ENCODE measurements at regions not wholly inside any gene's neighbourhood (a gene's known extent, or its start where the extent isn't known, plus 50 kb on each side); places are given as distances from the start of the nearest gene placed in this dataset.

DNA sequence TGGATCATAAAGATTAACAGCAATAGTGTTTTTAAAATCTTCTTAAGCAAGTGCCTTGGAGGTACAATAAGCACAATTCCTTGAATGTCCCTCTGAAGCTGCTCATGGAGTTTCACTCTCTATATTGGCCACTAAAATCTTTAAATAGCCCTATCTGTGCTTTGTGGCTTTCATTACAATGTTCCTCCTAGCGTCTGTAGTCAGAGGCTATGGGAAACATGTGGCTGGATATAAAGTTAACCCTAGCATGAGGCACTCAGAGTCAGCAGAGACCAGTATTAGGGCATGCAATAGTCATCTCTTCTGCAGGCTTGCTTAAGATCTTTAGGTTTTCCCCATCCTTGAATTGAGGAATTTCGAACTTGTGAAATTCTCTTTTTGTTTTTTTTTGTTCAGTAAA, 668.2 kb downstream of the CDH11 start:
- no peak for DNase-seq

DNA sequence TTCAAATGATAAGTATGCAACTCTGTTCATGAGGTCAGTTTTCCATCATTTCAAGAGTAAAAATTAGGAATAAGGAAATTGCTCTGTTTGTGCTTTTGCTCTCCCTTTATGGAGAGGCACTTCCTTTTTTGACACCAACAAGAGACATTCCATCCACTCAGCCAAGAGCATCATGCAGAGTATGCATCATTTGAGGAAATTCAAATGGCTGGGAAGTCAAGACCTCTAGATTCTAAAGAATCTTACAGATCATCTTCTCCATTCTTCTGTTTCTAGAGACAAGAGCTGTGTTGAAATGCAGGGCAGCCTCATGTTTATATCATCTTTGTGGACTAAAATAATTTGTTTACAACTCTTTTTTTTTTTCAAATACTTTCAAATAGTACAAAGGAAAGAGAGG, 669.4 kb downstream of the CDH11 start:
- no peak for DNase-seq

DNA sequence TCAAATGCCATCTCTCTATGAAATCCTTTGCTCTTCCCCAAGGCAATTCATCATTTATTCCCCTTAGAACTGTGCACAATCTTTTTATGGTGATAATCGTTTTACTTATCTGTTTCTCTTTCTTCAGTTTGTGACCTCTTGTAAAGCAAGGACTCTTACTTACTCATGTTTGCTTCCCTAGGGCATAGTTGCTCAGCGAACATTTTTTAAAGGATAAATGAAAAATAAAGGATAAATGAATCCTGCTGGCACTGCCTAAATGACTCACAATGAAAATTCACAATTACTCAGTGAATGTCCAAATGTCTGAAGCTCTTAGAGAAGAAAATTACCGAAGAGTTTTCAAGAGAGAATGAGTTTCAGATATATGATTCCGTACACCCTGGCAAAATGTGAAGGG, 671.7 kb downstream of the CDH11 start:
- DNase-seq: no peak

DNA sequence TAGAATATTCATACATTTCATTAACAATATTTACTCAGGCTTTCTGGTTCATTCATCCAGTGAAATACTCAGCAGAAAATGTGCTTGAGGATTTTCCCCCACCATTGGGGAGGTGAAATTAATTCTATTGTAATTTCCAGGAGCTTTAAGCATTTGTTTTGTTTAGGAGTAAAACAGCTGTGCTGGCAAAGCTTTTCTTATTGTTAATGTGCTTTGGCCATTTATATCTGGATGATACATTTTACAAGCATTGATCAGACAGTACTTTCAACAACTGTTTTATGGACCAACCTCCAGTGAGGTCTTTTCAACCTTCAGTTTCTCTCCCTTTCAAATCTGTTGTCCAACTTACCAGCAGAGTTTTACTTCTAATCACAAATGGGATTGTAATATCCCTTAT, 672.4 kb downstream of the CDH11 start:
- no peak for DNase-seq

DNA sequence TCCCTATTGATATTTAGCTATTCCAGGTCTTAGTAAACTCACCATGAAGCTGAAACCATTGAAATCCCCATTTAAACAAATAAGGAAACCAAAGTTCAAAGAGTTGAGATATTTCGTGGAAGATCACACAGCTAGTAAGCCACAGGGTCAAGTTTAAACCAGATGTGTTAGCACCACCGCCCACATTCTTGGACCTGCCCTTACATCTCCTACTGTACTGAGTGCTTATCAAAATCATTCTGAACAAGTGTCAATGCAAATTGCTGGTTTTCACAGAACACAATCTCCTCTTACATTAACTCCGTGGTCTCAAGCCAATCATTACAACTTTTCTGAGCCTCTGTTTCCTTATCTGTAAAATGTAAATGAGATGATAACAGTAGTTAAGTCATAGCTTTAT, 676.2 kb downstream of the CDH11 start:
- no peak for DNase-seq

DNA sequence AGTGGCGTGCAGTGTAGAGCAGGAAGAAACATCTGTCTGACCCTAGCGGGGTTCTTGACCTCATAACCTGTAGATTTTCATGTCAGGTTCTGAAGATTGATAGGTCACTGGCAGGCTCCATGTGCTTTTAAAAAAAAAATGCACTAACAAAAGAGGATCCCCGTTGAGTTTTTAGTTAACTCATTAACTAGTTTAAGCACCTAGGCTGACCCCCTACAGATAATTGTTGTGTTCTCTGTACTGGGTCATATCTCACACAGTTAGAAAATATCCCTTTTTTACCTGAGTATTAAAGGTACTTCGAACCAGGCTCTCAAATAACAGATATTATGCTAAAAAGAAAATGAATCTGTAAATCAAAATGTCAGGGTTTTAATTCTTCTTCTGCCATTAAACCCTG, 676.6 kb downstream of the CDH11 start:
- no peak for DNase-seq

DNA sequence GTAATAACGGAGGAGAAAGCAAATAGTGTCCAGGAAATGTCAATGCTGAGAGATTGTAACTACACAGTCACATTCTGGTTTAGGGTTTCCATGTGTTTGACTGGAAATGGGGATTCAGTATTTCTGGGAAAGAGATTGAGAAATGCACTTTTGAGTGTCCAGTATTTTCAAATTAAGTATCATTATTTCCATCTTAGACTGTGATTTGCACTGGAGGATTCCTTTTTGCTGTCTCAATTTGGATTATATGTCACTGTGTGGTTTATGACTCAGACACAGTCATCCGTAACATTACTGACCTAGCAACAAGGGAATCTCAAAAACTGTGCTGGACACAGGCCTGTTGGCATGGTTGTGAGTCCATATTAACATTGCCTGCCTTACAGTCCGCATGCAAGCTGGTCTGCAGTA, 681.4 kb downstream of the CDH11 start:
- DNase-seq: peak; percentile 80

DNA sequence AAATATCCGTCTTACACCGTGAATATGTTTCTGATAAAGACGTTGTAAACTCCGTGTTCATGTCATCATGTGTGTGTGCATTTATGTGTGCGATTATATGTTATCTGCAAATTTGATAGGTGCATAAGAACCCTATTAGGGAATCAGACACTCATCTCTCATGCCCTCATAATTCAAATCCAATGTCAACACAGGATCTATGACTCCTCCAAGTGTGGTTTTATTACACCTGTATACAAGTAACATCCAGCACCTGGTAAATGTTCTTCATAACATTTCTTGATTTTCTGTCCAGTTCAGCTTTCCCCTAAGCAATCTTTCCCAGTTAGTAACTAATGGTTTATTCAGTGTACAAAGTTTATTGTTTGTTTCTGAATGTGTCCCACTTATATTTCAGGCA, 681.9 kb downstream of the CDH11 start:
- no peak for DNase-seq

DNA sequence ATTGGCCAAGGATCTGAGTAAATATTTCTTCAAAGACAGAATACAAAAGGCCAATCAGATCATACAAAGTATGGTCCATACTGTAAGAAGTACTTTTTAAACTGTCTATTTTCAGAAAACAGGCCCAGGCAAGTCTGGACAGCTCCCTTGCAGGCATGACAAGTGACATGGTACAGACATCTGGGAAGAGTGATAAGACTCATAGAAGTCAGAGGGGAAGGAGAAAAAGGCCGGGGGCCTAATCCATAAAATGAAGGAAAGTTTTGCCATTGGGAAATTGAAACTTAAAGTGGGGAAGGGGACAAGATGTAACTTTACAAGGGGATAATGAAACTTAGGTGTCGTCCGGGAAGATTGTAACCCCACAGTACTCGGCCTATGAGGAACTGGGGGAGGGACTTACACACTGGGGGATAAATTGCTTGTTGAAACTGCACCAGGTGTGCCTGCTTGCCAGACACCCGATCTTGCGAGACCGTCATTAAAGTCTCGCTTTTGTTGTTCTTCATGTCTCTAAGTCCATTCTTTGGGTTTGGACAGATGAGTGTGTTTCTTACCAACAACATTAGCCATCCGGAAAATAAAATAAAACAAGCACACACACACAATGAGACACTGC, 684.0 kb downstream of the CDH11 start:
- DNase-seq: no peak

DNA sequence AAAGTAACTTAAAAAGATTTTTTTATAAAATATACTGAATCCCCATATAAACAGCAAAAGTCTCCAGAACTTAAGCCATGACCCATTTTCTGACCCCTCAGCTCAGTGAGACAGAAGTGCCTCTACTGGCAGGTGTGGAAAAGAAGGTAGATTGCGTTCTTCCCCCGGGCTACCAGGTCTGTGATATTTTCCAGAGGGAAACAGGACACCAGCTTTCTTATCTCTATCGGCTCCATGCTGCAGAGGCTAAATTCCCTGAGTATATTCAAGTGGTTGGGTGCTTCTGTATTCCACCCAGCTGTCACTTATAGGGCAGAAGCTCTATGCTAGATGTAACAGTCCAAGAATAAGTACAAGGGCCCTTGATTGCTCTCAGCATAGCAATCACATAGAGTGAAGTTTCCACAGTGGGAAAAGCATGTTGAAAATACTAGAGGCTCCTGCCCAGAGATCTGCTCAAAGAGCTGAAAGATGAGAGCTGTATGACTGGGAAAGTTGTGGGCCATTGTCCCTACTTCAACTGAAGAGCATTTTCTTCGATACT, 687.3 kb downstream of the CDH11 start:
- DNase-seq: no peak

DNA sequence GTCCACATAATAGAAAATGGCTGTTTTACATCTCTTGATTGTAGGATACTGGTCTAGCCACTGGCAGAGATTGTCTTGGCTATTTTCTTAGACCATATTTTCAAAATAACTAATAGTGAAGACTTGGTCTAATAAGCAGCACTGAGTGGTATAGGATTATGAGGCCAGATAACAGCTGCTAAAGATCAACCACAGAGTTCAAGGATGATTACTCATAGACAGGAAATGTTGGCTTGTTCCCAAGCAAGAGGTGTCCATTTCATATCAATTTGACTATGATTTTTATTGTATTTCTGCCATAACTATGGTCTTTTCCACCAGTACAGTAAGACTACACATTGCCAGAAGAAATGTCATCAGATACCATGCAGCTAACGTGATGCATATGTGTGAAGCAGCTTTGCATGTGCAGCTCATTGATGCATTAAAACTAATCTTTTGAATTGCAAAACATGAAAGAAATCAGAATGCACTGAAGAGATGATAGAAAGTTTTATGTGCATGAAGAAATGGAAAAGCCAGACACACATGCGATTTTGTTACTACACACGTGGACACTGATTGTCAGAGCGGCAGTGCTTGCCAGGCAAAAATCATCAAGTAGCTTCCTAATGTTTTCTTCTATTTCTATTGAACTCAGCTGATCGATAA, 693.3 kb downstream of the CDH11 start:
- peak; percentile 84 for DNase-seq

DNA sequence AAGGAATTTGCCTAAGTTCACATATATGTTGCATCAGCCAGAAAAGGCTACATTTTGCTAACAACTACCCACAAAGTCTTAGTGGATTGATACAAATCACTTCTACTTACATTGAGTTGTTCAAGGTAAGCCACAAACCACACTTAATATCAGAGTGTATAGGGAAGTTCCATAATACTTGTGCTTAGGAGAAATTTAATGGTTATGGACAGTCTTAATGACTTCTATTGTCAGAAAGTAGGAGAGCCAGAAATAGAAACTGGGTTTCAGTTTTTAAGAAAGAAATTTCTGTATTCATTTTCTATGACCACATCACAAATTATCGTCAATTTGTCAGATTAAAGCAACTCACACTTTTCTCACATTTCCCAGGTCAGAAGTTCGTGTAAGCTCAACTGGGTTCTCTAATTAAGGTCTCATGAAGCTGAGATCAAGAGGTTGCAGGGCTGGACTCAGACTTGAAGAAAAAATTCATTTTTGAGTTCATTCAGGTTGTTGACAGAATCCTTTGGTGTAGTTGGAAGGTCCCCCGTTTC, 695.7 kb downstream of the CDH11 start:
- no peak for DNase-seq

DNA sequence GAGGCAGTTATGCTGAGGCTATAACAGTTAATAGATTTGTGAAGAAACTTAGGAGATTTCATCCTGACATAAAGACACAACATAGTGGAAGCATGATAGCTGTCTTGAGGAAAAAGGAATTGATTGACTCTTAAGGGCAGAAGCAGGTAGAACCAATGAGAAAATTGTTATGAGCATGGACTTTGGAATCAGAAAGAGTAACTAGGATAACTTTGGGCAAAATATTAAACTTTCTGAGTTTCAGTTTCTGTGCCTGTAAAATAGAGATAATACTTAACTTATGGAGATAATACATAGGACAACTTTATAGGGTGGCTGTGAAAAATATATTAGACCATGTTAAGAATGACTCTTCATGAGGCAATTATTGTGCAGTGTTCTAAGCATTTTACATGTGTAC, 696.5 kb downstream of the CDH11 start:
- no peak for DNase-seq

DNA sequence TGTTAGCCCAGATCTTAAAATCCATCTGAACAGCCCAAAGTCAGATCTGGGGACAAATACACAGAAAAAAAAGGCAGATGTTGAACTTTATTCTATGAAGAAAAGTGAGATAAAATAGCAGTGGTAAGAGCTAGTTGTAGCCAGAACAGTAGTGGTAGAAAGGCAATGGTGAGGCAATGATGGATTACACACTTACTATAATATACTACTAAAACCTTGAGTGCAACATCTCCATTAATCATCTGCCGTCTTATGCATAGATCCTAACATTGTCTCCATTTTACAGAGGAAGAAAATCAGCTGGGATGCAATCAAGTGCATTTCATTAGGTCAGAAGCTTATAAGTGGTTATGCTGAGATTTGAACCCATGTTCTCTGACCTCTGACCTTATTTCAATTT, 699.6 kb downstream of the CDH11 start:
- DNase-seq: no peak

DNA sequence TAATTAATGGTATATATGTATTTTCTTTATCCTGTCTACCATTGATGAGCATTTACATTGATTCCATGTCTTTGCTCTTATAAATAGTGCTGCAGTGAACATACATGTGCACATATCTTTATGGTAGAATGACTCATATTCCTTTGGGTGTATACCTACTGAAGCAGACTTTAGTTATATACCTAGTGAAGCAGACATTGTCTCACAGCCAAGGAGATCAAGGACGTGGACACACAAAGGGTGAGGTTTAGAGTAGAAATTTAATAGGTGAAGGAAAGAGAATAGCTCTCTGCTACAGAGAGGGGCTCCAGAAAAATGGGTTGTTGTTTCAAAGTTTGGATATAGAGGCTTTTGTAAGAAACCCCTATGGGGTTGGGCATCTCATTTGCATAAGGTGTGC, 700.3 kb downstream of the CDH11 start:
- no peak for DNase-seq

DNA sequence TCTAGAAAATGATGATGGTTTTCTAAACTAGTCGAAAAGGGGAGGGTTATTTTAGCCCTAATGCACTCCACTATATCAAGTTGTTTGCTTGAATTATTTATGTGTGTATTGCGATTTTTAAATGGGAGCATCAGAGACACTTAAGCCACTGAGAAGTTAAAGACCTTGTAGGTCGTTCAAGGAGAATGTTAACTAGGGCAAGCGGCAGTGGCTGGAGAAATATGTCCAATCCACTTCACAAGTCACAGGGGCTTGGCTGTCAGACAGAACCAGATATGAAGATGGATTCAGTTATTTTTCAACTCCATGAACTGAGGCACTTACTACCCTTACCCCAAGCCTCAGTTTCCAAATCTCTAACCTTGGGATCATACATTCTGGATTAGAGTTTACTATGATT, 702.0 kb downstream of the CDH11 start:
- DNase-seq: no peak

DNA sequence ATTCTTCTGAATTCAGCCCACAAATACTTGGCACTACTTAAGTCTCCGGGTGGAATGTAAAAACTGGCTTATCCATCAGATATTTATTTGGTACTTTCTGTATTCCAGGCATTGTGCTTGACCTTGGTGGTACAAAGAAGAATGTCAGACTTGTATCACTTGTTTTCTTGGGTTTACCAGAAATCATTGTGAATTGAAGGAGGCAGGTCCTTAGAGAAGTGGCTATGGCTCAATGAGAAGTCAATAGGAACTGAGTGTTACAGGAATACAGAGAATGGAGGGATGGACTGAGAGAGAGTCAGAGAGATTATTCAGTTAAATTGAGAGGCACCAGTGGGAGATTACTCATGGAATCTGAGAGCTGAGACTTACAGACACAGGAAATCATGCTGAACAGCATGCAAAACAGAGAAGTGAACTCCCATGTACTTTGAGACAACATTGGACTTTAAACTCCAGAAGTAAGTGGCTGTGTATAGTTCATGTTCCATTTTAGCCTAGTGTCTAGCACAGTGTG, 704.1 kb downstream of the CDH11 start:
- DNase-seq: peak; percentile 39

DNA sequence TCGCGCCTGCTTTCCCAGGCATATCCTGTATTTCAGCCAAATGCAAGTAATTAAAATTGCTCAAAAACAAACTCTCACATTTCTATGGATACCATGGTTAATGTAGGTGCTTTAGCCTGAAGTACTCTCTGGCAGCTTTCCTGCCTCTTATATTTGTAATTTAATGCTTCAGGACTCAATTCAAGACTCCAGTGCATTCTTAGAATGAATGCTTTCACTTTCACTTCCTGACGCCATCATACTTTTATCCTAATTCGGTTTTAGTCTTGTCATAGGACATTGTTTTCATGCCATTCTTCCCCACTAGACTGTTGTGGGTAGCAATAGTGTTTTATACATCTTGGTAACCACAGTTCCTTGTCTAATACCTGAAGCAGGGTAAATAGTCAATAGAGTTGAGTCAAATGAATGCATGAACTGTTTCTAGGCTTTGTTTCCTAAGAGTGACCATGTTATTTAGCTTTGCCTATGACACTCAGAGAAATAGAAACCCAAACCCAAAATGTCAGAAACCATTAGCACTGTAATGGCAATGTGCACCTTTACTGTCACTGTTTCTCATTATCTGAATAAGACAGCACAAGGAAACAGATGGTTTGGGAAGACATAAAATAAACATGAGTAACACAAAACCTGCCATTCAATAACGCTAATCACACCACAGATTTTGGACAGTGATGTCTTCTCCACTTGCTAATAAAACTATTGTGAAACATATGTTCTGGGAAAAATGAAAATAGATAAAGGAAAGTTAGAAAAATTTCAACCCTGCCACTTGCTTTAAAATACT, 705.5 kb downstream of the CDH11 start:
- DNase-seq: peak; percentile 25

DNA sequence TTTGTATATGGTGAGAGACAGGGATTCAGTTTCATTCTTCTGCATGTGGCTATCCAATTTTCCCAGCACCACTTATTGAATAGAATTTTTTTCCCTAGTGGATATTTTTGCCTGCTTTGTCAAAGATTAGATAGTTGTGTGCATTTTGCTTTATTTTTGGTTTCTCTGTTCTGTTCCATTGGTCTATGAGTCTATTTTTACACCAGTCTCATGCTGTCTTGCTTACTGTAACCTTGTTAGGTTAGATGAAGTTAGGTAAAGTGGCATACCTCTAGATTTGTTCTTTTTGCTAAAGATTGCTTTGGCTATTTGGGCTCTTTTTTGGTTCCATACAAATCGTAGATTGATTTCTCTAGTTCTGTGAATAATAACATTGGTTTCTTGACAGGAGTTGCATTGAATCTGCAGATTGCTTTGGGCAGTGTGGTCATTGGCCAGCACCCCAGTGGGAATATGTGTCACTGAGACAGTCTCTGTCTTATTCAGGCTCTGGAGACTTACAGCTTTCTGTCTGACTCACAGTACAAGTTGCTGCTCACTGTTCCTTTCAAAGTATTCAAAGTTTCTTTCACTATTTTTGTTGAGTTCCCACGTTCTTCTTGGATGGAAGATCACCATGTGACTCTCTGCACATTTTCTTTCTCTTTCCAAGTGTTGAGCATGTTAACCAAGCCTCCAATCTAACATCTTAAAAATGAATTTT, 709.1 kb downstream of the CDH11 start:
- no peak for DNase-seq

DNA sequence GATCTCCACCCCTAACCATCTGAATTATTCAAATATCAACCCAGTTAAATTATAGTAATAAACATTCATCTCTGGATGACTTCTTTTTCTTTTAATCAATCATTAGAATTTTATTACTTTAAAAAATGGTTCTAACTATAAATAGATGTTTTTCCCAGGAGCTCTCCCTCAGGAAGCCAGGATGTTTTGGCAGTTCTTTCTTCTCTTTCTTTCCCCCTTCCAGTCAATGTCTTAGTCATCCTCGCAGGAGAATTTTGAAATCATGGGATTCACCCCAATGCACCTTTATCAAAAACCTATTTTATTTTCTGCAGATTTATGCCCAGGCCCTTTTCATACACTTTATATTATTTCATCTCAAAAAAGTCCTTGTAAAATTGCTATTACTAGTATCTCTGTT, 711.6 kb downstream of the CDH11 start:
- no peak for DNase-seq

DNA sequence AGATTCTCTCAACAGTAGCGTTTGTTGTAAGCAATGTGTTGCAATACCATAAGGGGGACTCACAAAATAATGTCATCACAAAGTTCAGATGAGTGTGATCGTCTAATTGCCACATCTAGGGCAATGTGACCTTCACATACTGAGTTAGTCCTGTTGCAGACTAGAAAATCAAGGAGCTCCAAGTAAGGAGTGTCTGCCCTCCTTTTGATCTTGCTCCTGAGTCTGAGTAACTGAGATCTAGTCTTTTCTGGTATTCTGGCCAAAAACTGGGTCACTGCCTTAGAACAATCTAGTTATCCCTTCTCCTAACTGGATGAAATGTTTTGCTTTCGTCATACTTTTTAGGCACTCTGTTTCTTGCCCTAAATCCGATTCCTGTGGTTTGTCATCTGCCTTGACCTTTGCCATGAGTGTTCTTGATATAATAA, 712.1 kb downstream of the CDH11 start:
- DNase-seq: no peak

DNA sequence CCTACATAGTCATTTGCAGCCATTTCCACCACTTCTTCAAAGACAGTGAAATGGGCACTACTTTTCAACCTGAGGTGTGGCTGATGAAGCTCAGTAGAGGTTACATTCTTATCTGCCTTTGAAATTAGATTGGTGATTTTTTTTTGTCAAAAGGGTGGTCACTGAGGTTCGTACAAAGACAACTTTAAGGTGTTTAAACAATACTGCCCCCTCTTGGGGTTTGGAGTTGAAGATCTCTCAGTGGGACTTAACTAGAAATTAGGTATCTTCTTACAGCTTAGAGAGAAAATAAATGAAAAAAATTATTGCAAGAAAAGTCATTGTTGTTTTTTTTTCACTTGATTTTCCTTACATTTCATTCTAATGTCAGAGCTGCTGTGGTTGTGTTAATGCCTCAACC, 713.2 kb downstream of the CDH11 start:
- no peak for DNase-seq

DNA sequence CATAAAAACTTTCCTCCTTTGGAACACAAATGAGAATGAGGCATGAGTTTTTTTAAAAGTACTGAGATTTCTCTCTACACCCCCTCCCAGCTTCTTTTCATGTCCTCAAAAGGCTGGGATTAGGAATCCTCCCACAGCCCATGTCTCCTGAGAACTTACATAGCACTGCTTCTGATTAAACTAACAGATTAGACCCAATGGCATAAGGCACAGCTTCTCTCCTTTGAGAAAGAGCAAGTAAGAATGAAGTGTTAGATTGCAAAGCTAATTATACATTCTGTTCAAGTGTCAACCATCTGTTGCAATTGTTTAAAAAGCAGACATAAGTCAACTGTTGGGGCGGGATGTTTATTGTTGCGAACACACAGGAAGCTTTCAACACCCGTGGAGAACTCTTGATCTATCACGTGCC, 715.1 kb downstream of the CDH11 start:
- DNase-seq: no peak

All from NCI-H226 (cell line).